ENCODE measurements at regions not wholly inside any gene's neighbourhood (a gene's known extent, or its start where the extent isn't known, plus 50 kb on each side); places are given as distances from the start of the nearest gene placed in this dataset.

- no peak for DNase-seq (ENCODE audit: low spot score in 2 of 2)
- intact Hi-C loops (cut with DNase I; ENCODE audit: low total_unique reads), result no loop called here
- WGBS, 2 donors, result 87 to 93% methylated on average over 3 of the region's 3 CpGs
- no peak overlapping the region for H3K4me3 ChIP-seq (ENCODE audit: low read depth, poor library complexity, severe bottlenecking)
- no peak for TF ChIP-seq POLR2A (IDR thresholded peaks at IDR 0.05)
- TF ChIP-seq, protein P1, sequence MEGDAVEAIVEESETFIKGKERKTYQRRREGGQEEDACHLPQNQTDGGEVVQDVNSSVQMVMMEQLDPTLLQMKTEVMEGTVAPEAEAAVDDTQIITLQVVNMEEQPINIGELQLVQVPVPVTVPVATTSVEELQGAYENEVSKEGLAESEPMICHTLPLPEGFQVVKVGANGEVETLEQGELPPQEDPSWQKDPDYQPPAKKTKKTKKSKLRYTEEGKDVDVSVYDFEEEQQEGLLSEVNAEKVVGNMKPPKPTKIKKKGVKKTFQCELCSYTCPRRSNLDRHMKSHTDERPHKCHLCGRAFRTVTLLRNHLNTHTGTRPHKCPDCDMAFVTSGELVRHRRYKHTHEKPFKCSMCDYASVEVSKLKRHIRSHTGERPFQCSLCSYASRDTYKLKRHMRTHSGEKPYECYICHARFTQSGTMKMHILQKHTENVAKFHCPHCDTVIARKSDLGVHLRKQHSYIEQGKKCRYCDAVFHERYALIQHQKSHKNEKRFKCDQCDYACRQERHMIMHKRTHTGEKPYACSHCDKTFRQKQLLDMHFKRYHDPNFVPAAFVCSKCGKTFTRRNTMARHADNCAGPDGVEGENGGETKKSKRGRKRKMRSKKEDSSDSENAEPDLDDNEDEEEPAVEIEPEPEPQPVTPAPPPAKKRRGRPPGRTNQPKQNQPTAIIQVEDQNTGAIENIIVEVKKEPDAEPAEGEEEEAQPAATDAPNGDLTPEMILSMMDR (IDR thresholded peaks at IDR 0.05), result no peak
These were observed 162.0 kb downstream of the ETAA1 start for GRCh38 chr2:67559156-67559555.

DNA sequence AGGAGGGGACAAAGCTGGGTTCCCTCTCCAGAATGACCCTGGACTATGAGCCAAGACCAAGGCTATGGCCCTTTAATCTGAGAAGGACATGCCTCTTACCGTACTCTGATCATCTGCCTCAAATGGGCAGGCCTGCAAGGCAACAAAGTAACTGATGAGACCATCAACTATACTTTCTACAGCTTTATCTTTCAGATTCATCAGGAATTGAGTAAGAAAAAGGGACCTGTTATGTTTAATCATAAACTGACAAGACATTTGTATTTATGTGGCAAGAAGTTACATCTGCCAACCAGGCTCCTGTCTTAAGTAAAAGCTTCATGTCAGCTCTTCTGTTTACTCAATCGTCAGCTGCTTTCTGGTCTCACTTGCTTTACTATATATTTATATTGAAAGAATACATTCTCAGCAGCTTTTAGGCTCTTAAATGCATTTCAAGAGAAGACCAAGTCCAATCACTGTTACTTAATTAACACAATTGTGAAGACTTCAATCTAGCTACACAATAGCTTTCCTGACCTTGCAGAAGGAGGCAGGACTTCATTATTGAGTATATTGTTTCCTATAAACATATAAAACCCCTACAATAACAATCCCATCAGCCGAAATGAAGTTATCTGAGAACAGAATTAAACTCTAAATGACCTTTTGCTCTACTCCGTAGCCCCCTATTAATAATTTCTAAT lies 163.8 kb downstream of the ETAA1 start:
- no peak for DNase-seq (ENCODE audit: low spot score in 2 of 2)
- 78 to 79% methylated on average over 4 of the region's 4 CpGs for WGBS, 2 donors
- intact Hi-C loops (cut with DNase I; ENCODE audit: low total_unique reads), result no loop called here
- no peak overlapping the region for H3K4me3 ChIP-seq (ENCODE audit: low read depth, poor library complexity, severe bottlenecking)
- TF ChIP-seq, protein P1 (IDR thresholded peaks at IDR 0.05), result no peak
- no peak for TF ChIP-seq POLR2A (IDR thresholded peaks at IDR 0.05)

GRCh38 chr2:67561457-67561965 lies 164.4 kb downstream of the ETAA1 start:
- DNase-seq (ENCODE audit: low spot score in 2 of 2), result no peak
- intact Hi-C loops (cut with DNase I; ENCODE audit: low total_unique reads), result no loop called here
- WGBS, 2 donors, result 73 to 83% methylated on average over 8 of the region's 8 CpGs
- H3K4me3 ChIP-seq (ENCODE audit: low read depth, poor library complexity, severe bottlenecking), result no peak overlapping the region
- TF ChIP-seq POLR2A (IDR thresholded peaks at IDR 0.05), result no peak
- TF ChIP-seq, protein P1 (IDR thresholded peaks at IDR 0.05), result no peak

DNA sequence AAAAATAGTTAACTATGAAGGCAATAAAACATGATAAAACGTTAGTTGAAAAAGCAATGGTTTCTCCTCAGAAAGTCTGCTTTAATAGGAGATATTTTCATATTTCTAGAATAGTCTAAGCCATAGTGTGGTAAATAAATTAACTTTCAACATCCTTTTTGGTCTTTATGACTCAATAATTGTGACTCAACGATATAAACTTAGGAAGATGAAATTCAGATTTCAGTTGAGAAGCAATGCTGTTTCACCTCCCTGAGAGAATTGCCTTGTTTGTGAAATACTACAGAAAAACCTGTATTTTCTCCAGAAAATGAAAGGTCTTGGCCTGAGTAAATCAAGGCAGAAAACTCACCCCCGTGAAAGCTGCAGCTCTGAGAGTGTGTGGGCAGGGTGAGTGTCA lies 166.9 kb downstream of the ETAA1 start:
- no peak overlapping the region for H3K4me3 ChIP-seq (ENCODE audit: low read depth, poor library complexity, severe bottlenecking)
- DNase-seq (ENCODE audit: low spot score in 2 of 2), result no peak
- TF ChIP-seq, protein P1 (IDR thresholded peaks at IDR 0.05), result no peak
- TF ChIP-seq POLR2A (IDR thresholded peaks at IDR 0.05), result no peak
- 64 to 71% methylated on average over 3 of the region's 3 CpGs for WGBS, 2 donors
- intact Hi-C loops (cut with DNase I; ENCODE audit: low total_unique reads), result no loop called here

DNA sequence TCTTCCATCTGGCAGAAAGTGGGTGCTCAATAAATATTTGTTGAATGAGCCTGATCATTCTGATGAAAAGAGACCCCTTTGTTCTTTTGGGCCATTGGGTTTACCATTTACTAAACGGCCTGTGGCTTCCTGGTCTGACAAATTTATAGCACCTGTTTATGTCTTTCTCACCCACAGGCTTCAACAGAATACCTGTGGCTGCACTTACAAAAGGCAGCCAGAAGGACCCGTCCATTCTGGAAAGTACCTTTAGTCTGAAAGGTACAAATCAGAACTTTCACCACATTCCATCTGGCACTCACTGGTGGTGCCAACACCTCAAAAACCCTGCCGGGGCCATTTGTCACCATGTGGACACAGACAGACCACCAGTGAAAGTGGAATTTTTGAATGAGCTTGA lies 167.5 kb downstream of the ETAA1 start:
- DNase-seq (ENCODE audit: low spot score in 2 of 2), result no peak
- intact Hi-C loops (cut with DNase I; ENCODE audit: low total_unique reads), result no loop called here
- H3K4me3 ChIP-seq (ENCODE audit: low read depth, poor library complexity, severe bottlenecking), result no peak overlapping the region
- WGBS, 2 donors, result 83 to 86% methylated on average over 3 of the region's 3 CpGs
- TF ChIP-seq, protein P1 (IDR thresholded peaks at IDR 0.05), result no peak
- TF ChIP-seq POLR2A (IDR thresholded peaks at IDR 0.05), result no peak

DNA sequence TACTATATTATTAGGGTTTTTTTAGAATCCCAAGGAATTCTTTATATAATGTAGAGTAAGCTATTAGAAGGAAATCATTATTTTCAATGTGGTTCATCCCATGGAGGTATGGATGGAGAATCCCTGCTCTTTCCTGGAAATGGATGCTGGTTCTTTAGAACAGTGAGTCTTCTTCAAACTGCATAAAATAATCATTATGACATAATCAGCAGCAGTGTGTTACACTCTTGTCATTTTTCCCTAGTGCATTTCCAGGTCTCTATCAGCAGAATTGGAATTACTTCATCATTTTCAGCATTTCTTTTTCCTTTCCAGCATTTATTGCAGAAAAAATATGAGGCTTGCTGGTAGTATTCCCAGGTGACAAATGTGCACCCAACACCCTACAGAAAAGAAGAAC lies 168.1 kb downstream of the ETAA1 start:
- no peak for DNase-seq (ENCODE audit: low spot score in 2 of 2)
- no peak for TF ChIP-seq POLR2A (IDR thresholded peaks at IDR 0.05)
- TF ChIP-seq, protein P1 (IDR thresholded peaks at IDR 0.05), result no peak
- no peak overlapping the region for H3K4me3 ChIP-seq (ENCODE audit: low read depth, poor library complexity, severe bottlenecking)
- intact Hi-C loops (cut with DNase I; ENCODE audit: low total_unique reads), result no loop called here

All from lower leg skin (tissue), 4 donors.